ENCODE measurements at regions not wholly inside any gene's neighbourhood (a gene's known extent, or its start where the extent isn't known, plus 50 kb on each side); places are given as distances from the start of the nearest gene placed in this dataset.

DNA sequence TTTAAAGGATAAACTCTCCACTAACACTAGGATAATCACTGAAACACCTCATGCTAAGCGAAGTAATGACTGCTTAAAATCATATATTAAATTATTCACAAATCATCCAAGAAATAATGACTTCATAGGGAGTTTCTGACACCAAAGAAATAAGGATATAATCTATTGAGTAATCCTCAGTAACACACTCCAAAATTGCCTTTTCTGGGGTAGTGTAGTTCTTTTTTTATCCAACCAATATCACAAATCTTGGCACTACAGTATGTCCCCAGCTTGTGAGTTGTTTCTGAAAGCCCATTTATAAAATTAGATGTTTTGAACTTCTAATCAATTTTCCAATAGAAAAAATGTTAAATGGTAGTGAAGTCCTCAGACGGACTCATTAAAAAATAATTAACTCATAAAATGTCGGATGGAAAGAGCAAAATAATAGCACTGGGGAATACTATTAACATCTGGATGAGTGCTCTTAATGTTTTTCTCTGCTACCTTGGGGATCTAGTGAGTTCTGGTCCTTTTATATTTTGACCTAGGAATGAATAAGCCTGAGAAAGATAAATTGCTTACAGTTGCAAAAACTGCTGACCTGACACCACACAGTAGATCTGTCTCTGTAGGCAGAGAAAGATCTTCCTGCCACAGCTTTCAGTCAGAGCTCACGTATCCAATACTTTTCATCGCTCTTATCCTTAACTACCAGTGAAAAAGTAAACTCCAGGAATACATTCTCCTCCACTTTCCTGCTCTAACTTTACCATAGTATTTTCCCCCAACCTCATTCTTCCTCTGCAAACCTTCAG is 618.5 kb upstream of the ANKRD30A start:
- in situ Hi-C loops (cut with MboI; ENCODE audit: low sequenced_read_pairs), result no loop called here
- Histone ChIP-seq H3K4me3 (no peak overlapping the region), H3K4me1 (no peaks in the 10 kb centered on the region), H3K36me3 (replicated peaks) (no peaks in the 10 kb centered on the region), H3K27me3 (ENCODE audit: low read depth) (no peaks in the 10 kb centered on the region), H3K9me3 (no peaks in the 10 kb centered on the region)
- no peak for DNase-seq (ENCODE audit: low spot score in 2 of 2)

- Histone ChIP-seq H3K27me3 (ENCODE audit: low read depth) (no peaks in the 10 kb centered on the region), H3K36me3 (replicated peaks) (no peaks in the 10 kb centered on the region), H3K4me1 (no peaks in the 10 kb centered on the region), H3K9me3 (no peaks in the 10 kb centered on the region), H3K4me3 (no peak overlapping the region)
- DNase-seq (ENCODE audit: low spot score in 2 of 2), result no peak
- in situ Hi-C loops (cut with MboI; ENCODE audit: low sequenced_read_pairs), result no loop called here
Observed at GRCh38 chr10:36506261-36506660, 619.1 kb upstream of the ANKRD30A start.

DNA sequence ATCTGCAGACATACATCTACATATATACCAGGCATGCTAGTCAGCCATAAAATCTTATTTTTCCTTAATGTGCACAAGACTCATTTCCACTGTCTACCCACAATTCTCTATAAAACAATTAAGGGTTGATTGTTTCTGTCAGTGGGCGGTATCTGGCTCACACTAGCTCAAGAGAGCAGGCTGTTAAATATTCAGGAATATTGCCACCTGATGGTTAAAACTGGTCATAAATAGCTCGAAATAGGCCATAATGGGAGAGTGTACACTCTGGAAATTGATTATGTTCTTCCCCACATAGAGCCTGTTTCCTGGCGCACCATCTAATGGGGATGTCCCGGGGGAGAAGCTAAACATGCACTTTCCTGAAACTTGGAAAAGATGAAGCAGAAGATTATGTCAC is 620.6 kb upstream of the ANKRD30A start:
- Histone ChIP-seq H3K4me1 (no peaks in the 10 kb centered on the region), H3K27me3 (ENCODE audit: low read depth) (no peaks in the 10 kb centered on the region), H3K4me3 (no peak overlapping the region), H3K9me3 (no peaks in the 10 kb centered on the region), H3K36me3 (replicated peaks) (no peaks in the 10 kb centered on the region)
- DNase-seq (ENCODE audit: low spot score in 2 of 2), result no peak
- in situ Hi-C loops (cut with MboI; ENCODE audit: low sequenced_read_pairs), result no loop called here

- no peaks in the 10 kb centered on the region for H3K4me1 ChIP-seq
- H3K27me3 ChIP-seq (ENCODE audit: low read depth), result no peaks in the 10 kb centered on the region
- no peak for DNase-seq (ENCODE audit: low spot score in 2 of 2)
- H3K9me3 ChIP-seq, result no peaks in the 10 kb centered on the region
- in situ Hi-C loops (cut with MboI; ENCODE audit: low sequenced_read_pairs), result no loop called here
- H3K4me3 ChIP-seq, result no peak overlapping the region
- H3K36me3 ChIP-seq (replicated peaks), result no peaks in the 10 kb centered on the region
Observed at GRCh38 chr10:36500266-36500665, 625.1 kb upstream of the ANKRD30A start.

DNA sequence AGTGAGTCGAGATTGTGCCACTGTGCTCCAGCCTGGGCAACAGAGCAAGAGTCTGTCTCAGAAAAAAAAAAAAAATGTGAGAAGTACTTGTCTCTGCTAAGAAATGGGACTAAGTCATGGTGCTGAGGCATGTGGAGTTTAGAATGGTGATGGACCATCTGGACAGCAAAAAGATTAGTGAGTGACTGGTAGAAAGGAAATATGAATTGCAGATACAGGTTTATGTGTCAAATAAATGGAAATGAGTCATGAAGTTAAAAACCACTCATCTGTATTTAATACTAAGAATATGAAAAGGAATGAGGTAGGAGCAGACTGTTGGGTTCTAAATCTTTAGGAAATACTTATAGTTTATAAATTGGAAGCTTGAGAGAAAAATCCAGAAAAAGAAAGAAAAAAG is 625.7 kb upstream of the ANKRD30A start:
- in situ Hi-C loops (cut with MboI; ENCODE audit: low sequenced_read_pairs), result no loop called here
- no peaks in the 10 kb centered on the region for H3K4me1 ChIP-seq
- no peaks in the 10 kb centered on the region for H3K9me3 ChIP-seq
- H3K36me3 ChIP-seq (replicated peaks), result no peaks in the 10 kb centered on the region
- no peak overlapping the region for H3K4me3 ChIP-seq
- DNase-seq (ENCODE audit: low spot score in 2 of 2), result no peak
- no peaks in the 10 kb centered on the region for H3K27me3 ChIP-seq (ENCODE audit: low read depth)

DNA sequence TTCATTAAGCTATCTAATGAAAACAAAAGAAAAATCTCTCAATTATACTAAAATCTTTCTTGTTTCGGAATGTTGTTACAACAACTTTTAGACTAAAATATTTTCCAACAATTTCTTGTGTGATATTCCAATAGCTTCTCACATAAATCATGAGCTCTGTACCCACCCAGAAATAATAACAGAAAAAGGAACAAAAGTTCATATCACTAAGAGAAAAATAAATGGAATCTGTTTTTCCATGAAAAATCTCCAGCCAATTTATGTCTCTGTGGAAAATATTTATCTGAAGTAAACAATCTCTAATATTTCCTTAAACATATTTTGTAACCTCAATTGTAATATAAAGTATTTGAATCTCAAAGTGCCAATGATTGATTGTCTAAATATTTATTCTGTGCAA is 628.6 kb upstream of the ANKRD30A start:
- no peaks in the 10 kb centered on the region for H3K4me1 ChIP-seq
- DNase-seq (ENCODE audit: low spot score in 2 of 2), result no peak
- no peaks in the 10 kb centered on the region for H3K36me3 ChIP-seq (replicated peaks)
- H3K9me3 ChIP-seq, result no peaks in the 10 kb centered on the region
- in situ Hi-C loops (cut with MboI; ENCODE audit: low sequenced_read_pairs), result no loop called here
- H3K4me3 ChIP-seq, result no peak overlapping the region
- no peaks in the 10 kb centered on the region for H3K27me3 ChIP-seq (ENCODE audit: low read depth)

GRCh38 chr10:36494371-36494770 is 631.0 kb upstream of the ANKRD30A start:
- Histone ChIP-seq H3K36me3 (replicated peaks) (no peaks in the 10 kb centered on the region), H3K4me3 (no peak overlapping the region), H3K27me3 (ENCODE audit: low read depth) (no peaks in the 10 kb centered on the region), H3K9me3 (no peaks in the 10 kb centered on the region), H3K4me1 (no peaks in the 10 kb centered on the region)
- no peak for DNase-seq (ENCODE audit: low spot score in 2 of 2)
- in situ Hi-C loops (cut with MboI; ENCODE audit: low sequenced_read_pairs), result no loop called here

DNA sequence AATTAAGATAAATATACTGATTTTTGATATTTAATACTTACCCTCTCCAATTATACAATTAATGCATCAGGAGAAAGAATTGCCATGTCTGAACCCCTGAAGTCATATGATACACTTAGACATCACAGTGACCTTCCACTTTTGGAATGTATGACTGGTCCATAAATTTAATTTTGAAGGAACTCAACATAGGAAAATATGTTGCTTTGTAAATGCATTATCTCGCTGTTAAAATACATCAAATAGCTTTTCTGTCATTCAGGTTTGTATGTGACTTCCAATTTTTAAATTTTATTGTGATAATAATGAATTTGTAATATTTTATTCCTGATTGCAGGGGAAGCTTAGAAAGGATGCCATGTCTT is 631.9 kb upstream of the ANKRD30A start:
- DNase-seq (ENCODE audit: low spot score in 2 of 2), result no peak
- Histone ChIP-seq H3K9me3 (no peaks in the 10 kb centered on the region), H3K36me3 (replicated peaks) (no peaks in the 10 kb centered on the region), H3K4me1 (no peaks in the 10 kb centered on the region), H3K27me3 (ENCODE audit: low read depth) (no peaks in the 10 kb centered on the region), H3K4me3 (no peak overlapping the region)
- in situ Hi-C loops (cut with MboI; ENCODE audit: low sequenced_read_pairs), result no loop called here

DNA sequence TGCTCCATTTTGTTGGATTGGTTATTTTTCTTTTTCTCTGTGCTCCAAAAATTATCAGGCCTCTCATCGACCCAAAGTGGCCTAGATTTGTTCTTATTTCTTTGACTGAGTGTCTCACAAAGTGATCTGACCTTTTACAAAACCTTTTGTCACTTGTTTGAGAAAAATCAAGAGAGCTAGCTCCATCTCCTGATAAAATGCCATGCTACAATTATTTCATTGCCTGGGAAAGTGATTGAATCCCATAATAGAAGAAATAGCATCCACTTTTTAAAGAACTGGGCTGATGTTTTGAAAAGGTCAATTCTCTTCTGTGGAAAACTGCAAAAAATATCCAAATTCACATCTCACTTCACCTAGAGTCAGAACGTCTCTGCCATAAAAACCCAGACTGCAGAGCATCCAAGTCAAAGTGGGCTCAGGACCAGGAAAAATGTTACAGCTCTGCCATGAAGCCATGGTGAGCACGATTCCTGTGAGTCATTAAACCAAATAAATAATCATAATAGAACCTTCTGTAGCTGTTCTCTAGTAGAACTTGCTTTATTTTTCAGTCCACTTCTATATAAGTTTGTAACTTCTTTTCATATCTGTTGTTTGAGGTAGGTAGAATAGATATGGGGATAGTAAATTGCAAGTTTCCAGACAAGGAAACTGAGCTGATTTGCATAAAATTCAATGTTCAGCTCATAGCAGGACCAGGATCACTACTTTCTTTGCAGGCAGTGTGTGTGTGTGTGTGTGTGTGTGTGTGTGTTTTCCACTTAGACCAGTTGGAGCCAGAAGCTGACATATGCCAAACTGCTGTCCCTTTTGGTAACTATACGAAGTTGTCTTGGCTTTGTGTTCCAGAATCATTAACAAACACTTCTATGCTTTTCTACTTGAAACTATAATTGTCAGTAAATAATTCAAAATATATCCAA is 632.5 kb upstream of the ANKRD30A start:
- in situ Hi-C loops (cut with MboI; ENCODE audit: low sequenced_read_pairs), result no loop called here
- no peak overlapping the region for H3K4me3 ChIP-seq
- H3K4me1 ChIP-seq, result no peaks in the 10 kb centered on the region
- H3K27me3 ChIP-seq (ENCODE audit: low read depth), result no peaks in the 10 kb centered on the region
- no peaks in the 10 kb centered on the region for H3K36me3 ChIP-seq (replicated peaks)
- no peak for DNase-seq (ENCODE audit: low spot score in 2 of 2)
- H3K9me3 ChIP-seq, result no peaks in the 10 kb centered on the region

DNA sequence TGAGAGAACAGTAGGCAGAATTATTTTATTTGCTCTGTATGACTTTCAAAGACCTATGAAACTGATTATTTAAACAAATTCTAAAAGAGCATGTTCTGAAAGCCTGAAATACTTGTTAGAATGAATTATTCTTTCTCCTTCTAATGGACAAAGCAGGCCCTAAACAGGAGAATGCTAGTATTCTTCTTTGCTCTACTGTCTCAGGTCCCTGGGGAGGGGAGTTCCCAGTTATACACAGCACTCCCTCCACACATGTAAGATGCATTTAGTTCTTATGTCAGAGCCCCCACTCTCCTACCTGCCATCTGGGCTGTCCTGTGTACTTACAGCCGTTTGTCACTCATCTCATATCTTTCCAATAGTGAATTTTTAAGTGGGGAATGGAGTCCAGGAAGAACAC is 633.5 kb upstream of the ANKRD30A start:
- Histone ChIP-seq H3K9me3 (no peaks in the 10 kb centered on the region), H3K36me3 (replicated peaks) (no peaks in the 10 kb centered on the region), H3K27me3 (ENCODE audit: low read depth) (no peaks in the 10 kb centered on the region), H3K4me3 (no peak overlapping the region), H3K4me1 (no peaks in the 10 kb centered on the region)
- no peak for DNase-seq (ENCODE audit: low spot score in 2 of 2)
- in situ Hi-C loops (cut with MboI; ENCODE audit: low sequenced_read_pairs), result no loop called here

DNA sequence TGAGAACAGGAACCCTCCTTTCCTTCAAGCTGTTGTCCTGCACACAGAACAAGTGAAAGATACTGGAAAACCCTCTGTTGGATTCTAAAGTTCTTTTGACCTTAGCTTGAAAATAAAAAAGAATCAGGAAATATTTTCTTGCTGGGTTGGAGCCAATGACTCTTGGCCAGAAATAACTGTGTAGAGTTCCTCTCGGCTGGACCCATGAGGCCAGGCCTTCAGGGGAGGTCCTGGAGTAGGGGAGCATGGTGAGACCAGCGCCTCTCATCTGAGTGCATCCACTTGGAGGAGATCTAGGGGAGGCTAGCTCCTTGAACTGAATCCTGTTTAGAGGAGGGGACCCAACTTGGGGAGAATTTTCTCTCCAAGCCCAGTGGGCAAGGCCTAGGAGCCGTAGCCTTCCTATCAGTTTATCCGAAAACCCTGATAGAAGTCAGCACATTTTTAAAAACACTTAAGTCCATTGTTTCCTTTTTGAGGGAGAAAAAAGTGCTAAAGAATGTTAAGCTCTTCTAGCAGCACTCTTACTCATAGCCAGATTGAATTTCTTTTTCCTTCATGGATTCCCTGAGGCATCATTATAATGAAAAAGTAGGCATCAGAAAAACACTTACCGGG is 635.7 kb upstream of the ANKRD30A start:
- no peaks in the 10 kb centered on the region for H3K9me3 ChIP-seq
- no peaks in the 10 kb centered on the region for H3K4me1 ChIP-seq
- H3K36me3 ChIP-seq (replicated peaks), result no peaks in the 10 kb centered on the region
- H3K27me3 ChIP-seq (ENCODE audit: low read depth), result no peaks in the 10 kb centered on the region
- no peak overlapping the region for H3K4me3 ChIP-seq
- in situ Hi-C loops (cut with MboI; ENCODE audit: low sequenced_read_pairs), result no loop called here
- DNase-seq (ENCODE audit: low spot score in 2 of 2), result no peak

GRCh38 chr10:36489181-36489580 is 636.2 kb upstream of the ANKRD30A start:
- Histone ChIP-seq H3K9me3 (no peaks in the 10 kb centered on the region), H3K4me1 (no peaks in the 10 kb centered on the region), H3K27me3 (ENCODE audit: low read depth) (no peaks in the 10 kb centered on the region), H3K36me3 (replicated peaks) (no peaks in the 10 kb centered on the region), H3K4me3 (no peak overlapping the region)
- DNase-seq (ENCODE audit: low spot score in 2 of 2), result no peak
- in situ Hi-C loops (cut with MboI; ENCODE audit: low sequenced_read_pairs), result no loop called here

- no peaks in the 10 kb centered on the region for H3K9me3 ChIP-seq
- H3K4me3 ChIP-seq, result no peak overlapping the region
- in situ Hi-C loops (cut with MboI; ENCODE audit: low sequenced_read_pairs), result no loop called here
- no peak for DNase-seq (ENCODE audit: low spot score in 2 of 2)
- no peaks in the 10 kb centered on the region for H3K27me3 ChIP-seq (ENCODE audit: low read depth)
- no peaks in the 10 kb centered on the region for H3K36me3 ChIP-seq (replicated peaks)
- H3K4me1 ChIP-seq, result no peaks in the 10 kb centered on the region
Observed at GRCh38 chr10:36488579-36488978, 636.8 kb upstream of the ANKRD30A start.

DNA sequence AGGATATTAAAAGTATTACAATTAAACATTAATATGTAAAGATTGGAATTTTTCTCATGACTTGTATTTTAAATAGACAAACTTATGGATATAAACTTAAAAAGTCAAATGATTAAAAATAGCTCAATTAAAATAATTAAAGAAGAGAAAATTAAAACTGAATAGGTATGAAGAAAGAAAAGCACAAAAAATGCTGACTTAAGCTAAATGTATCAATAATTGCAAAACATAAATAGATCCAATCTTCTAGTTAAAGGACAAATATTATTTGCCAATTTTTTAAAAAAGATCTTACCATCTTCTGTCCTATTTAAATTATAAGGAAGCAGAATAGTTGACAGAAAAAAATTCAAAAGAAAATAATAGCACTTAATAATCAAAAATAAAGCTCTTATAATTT is 646.3 kb upstream of the ANKRD30A start:
- in situ Hi-C loops (cut with MboI; ENCODE audit: low sequenced_read_pairs), result no loop called here
- Histone ChIP-seq H3K9me3 (no peaks in the 10 kb centered on the region), H3K36me3 (replicated peaks) (no peaks in the 10 kb centered on the region), H3K4me3 (no peak overlapping the region), H3K4me1 (no peaks in the 10 kb centered on the region), H3K27me3 (ENCODE audit: low read depth) (no peaks in the 10 kb centered on the region)
- DNase-seq (ENCODE audit: low spot score in 2 of 2), result no peak

All from HAP-1 (cell line).